GM12878 (cell line): ENCODE measurements at regions not wholly inside any gene's neighbourhood (a gene's known extent, or its start where the extent isn't known, plus 50 kb on each side); places are given as distances from the start of the nearest gene placed in this dataset.

Experiments used
- CEBPB ChIP-seq, 2 experiments: fragments of 150-350 bp in 1 of 2; IDR thresholded peaks; 2 replicates each; pipeline ENCODE4 v1.6.1; 2012 to 2014; ENCODE audit warnings: low read depth in 2 of 2, low read length in 2 of 2, borderline replicate concordance in 1 of 2, inconsistent platforms in 1 of 2
- CTCF ChIP-seq, 3 experiments: IDR thresholded peaks in 2 of 3; conservative IDR thresholded peaks in 1 of 3; 2 replicates each; pipeline ENCODE4 v1.5.1; 2011; ENCODE audit warnings: low read depth in 3 of 3, low read length in 3 of 3, mild to moderate bottlenecking in 3 of 3, control low read depth in 2 of 3, moderate library complexity in 2 of 3, inconsistent platforms in 1 of 3, mixed read lengths in 1 of 3; ENCODE audit not compliant: control insufficient read depth in 2 of 3, insufficient read depth in 1 of 3; ENCODE audit errors: extremely low read depth in 1 of 3
- FOS ChIP-seq: IDR thresholded peaks from 3 replicates; pipeline ENCODE4 v1.6.1; 2011; ENCODE audit warnings: borderline replicate concordance; ENCODE audit not compliant: insufficient read length; ENCODE audit errors: extremely low read depth
- IRF3 ChIP-seq: fragments of 450-650 bp; IDR thresholded peaks from 2 replicates; pipeline ENCODE4 v1.6.1; 2014; ENCODE audit warnings: mild to moderate bottlenecking
- SMC3 ChIP-seq: IDR thresholded peaks from 2 replicates; pipeline ENCODE4 v1.6.1; 2011; ENCODE audit warnings: low read length, improper control_type of control experiment, borderline replicate concordance
- STAT3 ChIP-seq: IDR thresholded peaks from 2 replicates; pipeline ENCODE4 v1.6.1; 2011; ENCODE audit warnings: low read depth, low read length, improper control_type of control experiment

- no peak for TF ChIP-seq CTCF (IDR thresholded peaks at IDR 0.05 in 2 of 3, conservative IDR thresholded peaks at IDR 0.05 in 1 of 3; ENCODE audit: control insufficient read depth in 2 of 3, extremely low read depth in 1 of 3, insufficient read depth in 1 of 3, low read depth in 3 of 3, low read length in 3 of 3)
- no peak for TF ChIP-seq CEBPB (IDR thresholded peaks at IDR 0.05; ENCODE audit: borderline replicate concordance in 1 of 2, low read depth in 2 of 2, low read length in 2 of 2)
- TF ChIP-seq SMC3, result no peak
- no peak for TF ChIP-seq FOS
- TF ChIP-seq STAT3, result no peak
- TF ChIP-seq IRF3, result no peak
These were observed 92.0 kb upstream of the GALNT2 start for GRCh38 chr1:229975047-229975446.
